ENCODE measurements at regions not wholly inside any gene's neighbourhood (a gene's known extent, or its start where the extent isn't known, plus 50 kb on each side); places are given as distances from the start of the nearest gene placed in this dataset.
A peak's percentile ranks its signal among the peaks of the same experiment; 100 is the strongest.
"Not testable (repeated sequence)": the region's sequence is repeated elsewhere in the genome, so short reads cannot be mapped to it uniquely, and the experiment has no call there.

DNA sequence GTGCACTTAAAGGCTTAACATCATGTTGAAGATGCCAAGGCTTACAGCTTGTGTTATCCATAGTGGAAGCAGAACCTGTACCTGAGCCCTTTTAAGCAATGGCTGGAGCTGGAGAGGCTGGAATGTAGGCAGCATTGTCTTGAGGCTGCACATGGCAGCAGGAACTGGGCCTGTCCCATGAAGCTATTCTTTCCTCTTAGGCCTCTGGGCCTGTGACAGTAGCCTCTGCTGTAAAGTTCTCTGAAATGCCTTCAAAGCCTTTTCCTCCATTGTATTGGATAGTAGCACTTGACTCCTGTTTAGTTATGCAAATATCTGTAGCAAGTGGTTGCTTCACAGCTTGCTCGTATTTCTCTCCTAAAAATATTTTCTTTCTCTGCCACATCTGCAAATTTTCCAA lies 127.4 kb upstream of the ANO5 start:
- no peak for DNase-seq (ENCODE audit: low spot score)

DNA sequence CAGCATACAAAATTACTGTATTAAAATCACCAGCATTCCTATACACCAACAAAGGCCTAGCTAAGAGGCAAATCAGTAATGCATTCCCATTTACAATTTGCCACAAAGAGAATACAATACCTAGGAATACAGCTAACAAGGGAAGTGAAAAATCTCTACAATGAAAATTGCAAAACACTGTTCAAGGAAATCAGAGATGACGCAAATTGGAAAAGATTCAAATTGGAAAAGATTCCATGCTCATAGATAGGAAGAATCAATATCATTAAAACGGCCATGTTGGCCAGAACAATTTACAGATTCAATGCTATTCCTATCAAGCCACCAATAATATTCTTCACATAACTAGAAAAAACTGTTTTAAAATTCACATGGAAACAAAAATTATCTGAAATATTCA lies 123.0 kb upstream of the ANO5 start:
- no peak for DNase-seq (ENCODE audit: low spot score)

DNA sequence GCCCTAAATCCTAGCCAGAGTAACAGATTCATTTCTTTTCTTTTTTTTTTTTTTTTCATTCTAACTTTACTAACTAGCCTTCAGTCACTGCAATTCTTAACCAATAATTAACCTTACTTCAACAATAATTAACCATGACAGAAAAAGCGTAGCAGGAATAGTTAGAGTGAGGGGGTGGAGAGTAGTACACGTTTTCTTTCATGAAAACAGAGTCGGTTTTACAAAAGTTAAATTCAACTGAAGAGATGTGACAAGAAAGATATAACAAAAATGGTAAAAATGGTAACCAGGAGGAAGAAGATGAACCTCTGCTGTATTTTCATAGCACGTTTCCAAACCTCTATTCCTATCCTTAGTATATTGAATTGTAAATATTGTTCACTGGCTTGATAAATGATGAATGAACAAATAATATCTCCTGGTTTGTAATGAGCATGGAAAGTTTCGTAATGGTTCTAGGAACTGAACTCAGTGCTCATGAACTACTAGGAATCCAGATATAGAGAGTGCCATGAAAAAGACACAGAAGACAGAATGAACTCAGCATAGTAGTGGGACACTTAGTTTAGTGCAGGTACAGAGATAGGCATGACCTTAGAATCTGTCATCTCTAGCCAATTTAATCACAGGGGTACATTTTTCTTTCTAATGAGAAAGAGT lies 116.5 kb upstream of the ANO5 start:
- DNase-seq (ENCODE audit: low spot score), result no peak

DNA sequence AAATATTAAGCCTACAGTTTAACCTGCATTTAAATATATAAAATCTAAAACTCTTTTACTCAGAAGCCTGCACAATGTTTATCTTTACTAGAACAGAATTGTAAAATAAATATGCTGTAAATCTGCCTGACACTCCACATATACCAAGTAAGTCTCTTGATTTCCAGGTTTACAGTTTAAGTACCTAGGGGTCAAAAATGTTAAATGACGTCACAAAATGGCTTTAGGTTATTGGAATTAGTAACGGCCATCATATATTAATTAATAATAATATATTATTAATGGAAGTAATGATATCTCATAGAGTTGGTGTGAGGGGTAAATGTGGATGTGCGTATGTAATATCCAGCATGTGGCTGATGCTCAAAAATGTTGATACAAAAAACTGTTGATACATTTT lies 114.8 kb upstream of the ANO5 start:
- DNase-seq (ENCODE audit: low spot score), result no peak

DNA sequence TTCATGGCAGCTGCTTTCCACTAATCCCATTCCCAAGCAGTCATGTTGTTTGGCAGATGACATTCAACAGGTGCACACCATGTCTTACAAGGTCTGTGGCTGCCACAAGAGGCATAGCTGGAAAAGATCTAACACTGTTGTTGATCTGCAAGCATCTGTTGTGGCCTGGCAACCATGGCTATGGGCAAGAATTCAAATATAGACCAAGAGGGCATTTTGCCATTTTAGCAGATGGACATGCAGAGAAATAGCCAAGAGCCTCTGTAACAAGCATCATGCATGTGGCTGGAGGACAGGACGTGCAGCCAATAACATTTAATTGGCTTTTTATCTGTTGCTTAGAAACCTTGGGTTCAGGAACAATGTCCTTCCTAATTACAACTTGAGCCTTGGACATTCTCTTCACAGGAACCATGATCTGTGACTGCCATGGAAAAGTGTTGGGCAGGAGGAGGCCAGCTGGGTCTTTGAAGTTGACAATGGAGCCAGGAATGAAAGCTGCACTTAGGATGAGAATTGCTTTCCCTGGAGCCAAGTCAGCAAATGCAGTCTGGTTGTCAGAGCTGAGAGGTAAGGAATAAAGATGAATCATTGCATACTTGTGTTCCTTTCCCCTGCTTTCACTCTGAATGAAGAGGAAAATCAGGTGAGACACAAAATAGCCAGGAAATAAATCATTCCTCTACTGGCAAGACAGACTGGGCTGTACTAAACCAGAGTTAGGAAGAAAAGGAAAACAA lies 113.6 kb upstream of the ANO5 start:
- no peak for DNase-seq (ENCODE audit: low spot score)

DNA sequence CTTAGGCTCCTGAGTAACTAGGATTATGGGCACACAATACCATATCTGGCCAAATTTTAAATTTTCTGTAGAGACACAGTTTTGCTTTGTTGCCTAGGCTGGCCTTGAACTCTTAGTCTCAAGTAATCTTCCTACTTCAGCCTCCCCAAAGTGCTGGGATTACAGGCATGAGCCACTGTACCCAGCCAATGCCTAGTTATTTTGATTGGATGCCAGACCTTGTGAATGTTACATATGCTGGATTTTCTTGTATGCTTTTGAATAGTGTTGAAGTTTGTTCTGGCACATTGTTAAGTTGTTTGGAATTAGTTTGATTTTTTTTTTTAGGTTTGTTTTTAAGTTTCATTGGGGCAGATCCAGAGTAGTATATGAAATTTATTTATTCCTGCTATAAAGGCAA lies 110.7 kb upstream of the ANO5 start:
- no peak for DNase-seq (ENCODE audit: low spot score)

DNA sequence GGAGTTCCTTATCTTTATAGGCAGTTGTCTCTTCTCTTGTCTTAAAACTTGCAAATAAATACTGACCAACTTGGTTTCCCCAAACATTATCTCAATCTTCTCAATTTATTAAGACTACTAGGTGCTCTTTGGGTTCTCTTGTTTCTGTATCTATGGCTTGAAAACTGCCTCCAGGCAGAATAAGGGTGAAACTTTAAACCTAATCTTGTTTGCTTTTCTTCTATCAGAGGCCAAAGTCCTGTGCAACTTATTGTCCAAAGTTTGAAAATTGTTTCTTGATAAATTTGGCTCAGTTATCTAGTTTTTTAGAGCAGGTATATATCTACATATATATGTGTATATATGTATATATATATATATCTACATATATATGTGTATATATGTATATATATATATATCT lies 110.1 kb upstream of the ANO5 start:
- DNase-seq (ENCODE audit: low spot score), result no peak

DNA sequence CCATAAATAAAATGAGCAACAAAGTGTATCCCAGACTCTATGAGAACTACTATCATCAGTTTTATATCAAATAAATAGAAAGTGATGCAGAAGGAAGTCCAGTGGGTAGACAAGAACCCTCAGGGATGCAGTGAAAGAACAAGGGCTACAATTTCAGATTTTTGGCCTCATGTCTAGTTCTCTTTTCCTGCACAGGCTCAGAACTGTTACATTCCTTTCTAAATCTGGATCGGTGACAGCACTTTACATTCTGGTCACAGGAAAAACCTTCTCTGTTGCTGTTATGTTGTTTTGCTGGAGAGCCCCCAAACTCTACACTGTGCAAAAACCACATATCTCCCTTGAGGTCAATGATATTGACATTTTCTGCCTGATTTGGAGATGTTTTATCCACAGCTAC lies 108.8 kb upstream of the ANO5 start:
- DNase-seq (ENCODE audit: low spot score), result no peak

DNA sequence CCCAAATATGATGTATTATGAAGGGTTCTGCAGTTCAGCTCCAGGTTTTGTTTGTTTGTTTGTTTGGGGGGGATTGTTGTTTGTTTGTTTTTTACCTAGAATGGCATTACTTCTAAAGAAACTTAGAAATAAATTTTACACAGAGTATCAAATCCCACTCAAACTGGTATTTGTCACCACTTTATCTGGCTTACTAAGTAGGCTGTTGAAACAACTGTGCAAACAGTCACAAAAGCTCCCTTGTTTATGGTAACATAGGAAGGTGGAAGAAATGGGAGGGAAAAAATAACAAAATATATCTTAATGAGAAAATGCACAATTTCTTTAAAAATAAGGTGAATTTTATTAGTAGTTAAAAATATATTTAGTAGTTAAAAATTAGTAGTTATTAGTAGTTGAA lies 108.3 kb upstream of the ANO5 start:
- DNase-seq (ENCODE audit: low spot score), result no peak

DNA sequence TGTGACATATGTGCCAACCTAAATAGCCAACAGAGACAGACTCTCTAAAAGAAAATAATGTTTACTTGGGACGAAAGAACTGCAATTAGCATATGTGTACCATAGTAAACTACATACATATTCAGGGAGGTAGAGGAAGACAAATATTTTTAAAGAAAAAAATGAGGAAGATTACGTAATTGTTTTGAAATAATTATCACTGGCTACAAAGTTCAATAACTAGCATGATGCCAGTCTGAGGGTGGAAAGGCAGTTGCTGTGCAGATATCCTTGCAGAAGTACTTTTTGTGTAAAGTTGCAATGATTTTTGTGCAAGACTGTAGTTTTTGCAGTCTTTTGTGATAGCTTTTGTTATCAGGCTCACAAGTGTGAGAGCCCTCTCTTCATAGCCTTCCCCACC lies 103.3 kb upstream of the ANO5 start:
- no peak for DNase-seq (ENCODE audit: low spot score)

DNA sequence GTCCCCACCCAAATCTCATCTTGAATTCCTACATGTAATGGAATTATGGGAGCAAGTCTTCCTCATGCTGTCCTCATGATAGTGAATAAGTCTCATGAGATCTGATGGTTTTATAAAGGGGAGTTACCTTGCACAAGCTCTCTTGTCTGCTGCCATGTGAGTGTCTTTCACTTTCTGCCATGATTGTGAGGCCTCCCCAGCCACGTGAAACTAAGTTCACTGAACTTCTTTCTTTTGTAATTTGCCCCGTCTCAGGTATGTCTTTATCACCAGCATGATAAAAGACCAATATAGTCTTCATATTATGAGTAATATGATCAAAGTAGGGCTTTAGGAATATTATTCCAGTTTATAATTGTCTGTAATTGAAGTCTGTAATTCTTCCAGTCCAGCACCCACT lies 86.3 kb upstream of the ANO5 start:
- DNase-seq (ENCODE audit: low spot score), result no peak

DNA sequence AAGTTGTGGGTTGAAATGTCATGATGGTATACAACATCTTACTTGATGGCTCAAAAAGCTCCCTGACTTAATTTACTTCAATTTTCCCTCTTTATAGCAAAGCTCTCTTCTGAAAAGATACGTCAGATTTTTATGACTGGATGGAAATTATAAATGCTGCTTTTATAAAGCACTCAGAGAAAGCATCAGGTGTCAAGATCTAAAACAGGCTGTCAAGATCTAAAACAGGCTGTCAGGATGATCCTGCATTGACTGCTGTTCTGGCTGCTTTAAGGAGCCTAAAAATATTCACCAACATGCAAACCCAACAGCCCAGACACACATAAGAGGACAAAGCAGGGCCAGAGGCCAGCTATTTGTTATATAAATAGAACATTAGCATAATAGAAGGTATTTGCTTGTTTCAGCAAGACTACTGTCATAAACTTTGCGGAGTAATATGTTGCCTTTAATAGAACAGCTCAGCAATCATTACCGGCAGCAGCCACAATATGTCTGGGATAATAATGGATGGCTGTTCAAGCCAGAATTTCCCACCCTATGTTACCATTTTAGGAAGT lies 77.3 kb upstream of the ANO5 start:
- no peak for DNase-seq (ENCODE audit: low spot score)

DNA sequence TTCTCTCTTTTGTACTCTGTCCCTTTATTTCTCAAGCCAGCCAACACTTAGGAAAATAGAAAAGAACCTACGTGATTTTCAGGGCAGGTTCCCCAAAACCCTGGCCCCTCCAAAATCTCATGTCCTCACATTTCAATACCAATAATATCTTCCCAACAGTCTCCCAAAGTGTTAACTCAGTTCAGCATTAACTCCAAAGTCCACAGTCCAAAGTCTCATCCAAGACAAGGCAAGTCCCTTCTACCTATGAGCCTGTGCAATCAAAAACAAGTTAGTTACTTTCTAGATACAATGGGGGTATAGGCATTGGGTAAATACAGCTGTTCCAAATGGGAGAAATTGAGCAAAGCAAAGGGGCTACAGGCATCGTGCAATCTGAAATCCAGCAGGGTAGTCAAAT lies 64.9 kb upstream of the ANO5 start:
- DNase-seq (ENCODE audit: low spot score), result not testable (repeated sequence)

DNA sequence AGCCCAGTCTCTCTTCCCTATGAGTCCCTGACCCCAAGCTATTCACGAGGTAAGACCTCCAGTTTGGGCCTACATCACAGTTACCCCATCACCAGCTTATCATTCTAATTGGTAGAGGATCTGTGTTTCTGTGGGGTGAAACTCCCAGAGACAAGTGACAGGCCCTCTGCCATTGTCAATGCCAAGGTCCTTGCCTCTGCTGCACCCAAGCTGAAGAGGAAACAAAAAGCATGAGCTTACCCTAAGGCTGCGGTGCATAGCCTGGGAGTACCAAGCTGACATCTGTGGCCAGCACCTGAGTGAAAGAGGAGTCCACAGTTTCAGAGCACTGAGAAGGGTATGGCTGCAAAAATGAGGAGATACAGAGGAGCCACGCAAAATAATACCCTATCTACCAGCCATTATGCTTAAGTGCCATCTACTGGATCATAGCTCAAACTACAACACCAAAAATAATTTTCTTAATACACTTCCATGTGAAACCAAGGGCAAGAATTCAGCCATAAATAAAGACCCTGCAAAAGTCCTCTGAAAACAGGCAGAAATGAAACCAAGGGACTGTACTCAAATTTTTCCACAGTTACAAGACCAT lies 62.3 kb upstream of the ANO5 start:
- peak; percentile 41 for DNase-seq (ENCODE audit: low spot score)

DNA sequence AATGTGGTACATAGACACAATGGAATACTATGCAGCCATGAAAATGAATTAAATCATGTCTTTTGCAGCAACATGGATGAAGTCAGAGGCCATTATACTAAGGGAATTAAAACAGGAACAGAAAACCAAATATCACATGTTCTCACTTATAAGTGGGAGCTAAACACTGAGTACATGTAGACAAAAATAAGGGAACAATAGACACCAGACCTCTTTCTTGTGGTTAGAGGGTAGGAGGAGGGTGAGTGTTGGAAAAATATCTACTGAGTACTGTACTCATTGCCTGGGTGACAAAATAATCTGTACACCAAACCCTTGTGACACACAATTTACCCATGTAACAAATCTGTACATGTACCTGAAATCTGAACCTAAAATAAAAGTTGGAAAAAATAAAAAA lies 59.1 kb upstream of the ANO5 start:
- no peak for DNase-seq (ENCODE audit: low spot score)

DNA sequence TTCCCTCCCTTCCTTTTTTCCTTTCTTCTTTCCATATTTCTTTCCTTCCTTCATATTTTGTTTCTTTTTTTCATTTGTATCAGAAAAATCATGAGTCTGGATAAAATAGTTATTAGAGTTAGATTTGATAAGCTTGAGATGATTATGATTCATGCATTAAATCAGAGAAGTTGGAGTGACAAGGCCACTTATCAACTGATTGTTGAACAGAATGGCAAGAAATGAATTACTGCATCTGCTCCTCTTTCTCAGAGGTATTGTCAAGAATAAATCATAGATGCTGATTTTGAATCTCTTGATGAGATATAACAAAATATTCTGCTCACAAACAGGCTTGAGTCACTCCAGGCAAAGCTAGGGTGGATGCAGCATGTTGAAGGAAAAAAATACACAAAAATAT lies 54.6 kb upstream of the ANO5 start:
- no peak for DNase-seq (ENCODE audit: low spot score)

Measured in RKO (cell line).